Naive B cell (primary cell): ENCODE measurements at regions not wholly inside any gene's neighbourhood (a gene's known extent, or its start where the extent isn't known, plus 50 kb on each side); places are given as distances from the start of the nearest gene placed in this dataset.
"Not testable (repeated sequence)": the region's sequence is repeated elsewhere in the genome, so short reads cannot be mapped to it uniquely, and the experiment has no call there.

Experiments
- ATAC-seq, 2 donors: fragments of 150-1000 bp; cut with Tn5 transposase; 2 replicates each; pipeline ENCODE4 v1.10.0; 2021; ENCODE audit warnings: low read depth in 2 of 2, mild to moderate bottlenecking in 2 of 2, moderate library complexity in 2 of 2
- DNase-seq: peaks from one replicate; pipeline ENCODE4 v3.0.0; 2022
- H3K27ac Mint-ChIP-seq, 6 donors: one replicate each; pipeline ENCODE4 v1.8.0; 2020 to 2022; ENCODE audit warnings: mild to moderate bottlenecking in 6 of 6, mixed read lengths in 6 of 6, moderate library complexity in 5 of 6, inconsistent platforms in 2 of 6
- H3K27me3 Mint-ChIP-seq, 3 donors: one replicate each; pipeline ENCODE4 v1.8.0; 2021 to 2022; ENCODE audit warnings: mixed read lengths in 3 of 3, mild to moderate bottlenecking in 1 of 3
- H3K36me3 Mint-ChIP-seq, 2 donors: one replicate each; pipeline ENCODE4 v1.8.0; 2020 to 2022; ENCODE audit warnings: mixed read lengths in 2 of 2, inconsistent platforms in 1 of 2, mild to moderate bottlenecking in 1 of 2
- H3K4me1 Mint-ChIP-seq, 3 donors: one replicate each; pipeline ENCODE4 v1.8.0; 2020 to 2022; ENCODE audit warnings: mixed read lengths in 3 of 3, inconsistent platforms in 1 of 3, mild to moderate bottlenecking in 1 of 3, moderate library complexity in 1 of 3
- H3K4me3 Mint-ChIP-seq, 8 donors: one replicate each; pipeline ENCODE4 v1.8.0; 2020 to 2022; ENCODE audit warnings: mild to moderate bottlenecking in 8 of 8, mixed read lengths in 8 of 8, moderate library complexity in 8 of 8, inconsistent platforms in 2 of 8
- H3K9me3 Mint-ChIP-seq, 7 donors: one replicate each; pipeline ENCODE4 v1.8.0; 2020 to 2022; ENCODE audit warnings: mixed read lengths in 7 of 7, mild to moderate bottlenecking in 5 of 7, inconsistent platforms in 2 of 7, moderate library complexity in 1 of 7

DNA sequence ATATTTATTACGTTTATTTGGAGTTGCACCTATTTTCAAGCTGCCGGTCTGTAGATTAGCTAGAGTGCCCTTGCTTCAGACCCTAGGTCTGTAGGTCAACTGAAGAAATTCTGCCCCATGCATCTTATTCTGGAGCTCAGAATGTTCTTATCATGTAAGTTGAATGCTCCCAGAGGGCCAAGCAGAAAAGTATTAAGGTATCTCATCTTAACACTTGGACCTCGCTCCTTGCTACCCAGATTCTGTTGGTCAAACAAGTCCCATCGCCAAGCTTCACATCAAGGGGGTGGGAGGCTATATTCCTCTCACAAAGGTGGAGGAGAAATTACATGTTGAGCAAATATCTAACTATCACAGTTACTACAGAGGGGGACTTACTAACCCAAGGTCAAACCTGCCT, 187.7 kb downstream of the C1orf94 start:
- no peak for ATAC-seq
- H3K4me1 Mint-ChIP-seq = no peaks in the 10 kb centered on the region
- DNase-seq = no peak
- peaks cover 7 to 22% (median 14%) of the 10 kb centered on the region in 3 donors for H3K27me3 Mint-ChIP-seq
- H3K4me3 Mint-ChIP-seq = no peak overlapping the region
- H3K36me3 Mint-ChIP-seq = no peaks in the 10 kb centered on the region
- peaks cover under 1 to 10% (median 6%) of the 10 kb centered on the region in 7 donors for H3K9me3 Mint-ChIP-seq
- no peak overlapping the region for H3K27ac Mint-ChIP-seq

DNA sequence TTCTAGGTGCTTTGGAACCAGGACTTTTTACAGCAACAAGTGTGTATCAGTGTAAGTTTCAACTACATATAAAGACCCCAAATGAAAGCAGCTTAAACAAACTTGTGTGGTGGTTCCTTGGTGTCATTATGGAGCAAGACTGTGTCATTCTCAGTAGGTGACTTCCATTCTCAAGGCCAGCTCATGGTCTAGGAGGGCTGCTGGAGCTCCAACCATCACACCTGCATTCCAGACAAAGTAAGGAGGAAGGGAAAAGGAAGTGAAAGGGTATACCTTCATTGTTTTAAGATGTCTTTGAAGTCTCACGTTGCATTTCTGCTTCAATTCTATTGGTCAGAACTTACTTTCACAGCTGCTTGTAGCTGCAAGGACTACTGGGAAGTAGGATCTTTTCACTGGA, 188.6 kb downstream of the C1orf94 start:
- ATAC-seq (no peak), DNase-seq (no peak)
- H3K9me3 Mint-ChIP-seq = peaks cover 0 to 10% (median 6%) of the 10 kb centered on the region in 7 donors
- H3K4me1 Mint-ChIP-seq = no peaks in the 10 kb centered on the region
- H3K27ac Mint-ChIP-seq = no peak overlapping the region
- no peak overlapping the region for H3K4me3 Mint-ChIP-seq
- H3K36me3 Mint-ChIP-seq = no peaks in the 10 kb centered on the region
- peaks cover 5 to 17% (median 13%) of the 10 kb centered on the region in 3 donors for H3K27me3 Mint-ChIP-seq

DNA sequence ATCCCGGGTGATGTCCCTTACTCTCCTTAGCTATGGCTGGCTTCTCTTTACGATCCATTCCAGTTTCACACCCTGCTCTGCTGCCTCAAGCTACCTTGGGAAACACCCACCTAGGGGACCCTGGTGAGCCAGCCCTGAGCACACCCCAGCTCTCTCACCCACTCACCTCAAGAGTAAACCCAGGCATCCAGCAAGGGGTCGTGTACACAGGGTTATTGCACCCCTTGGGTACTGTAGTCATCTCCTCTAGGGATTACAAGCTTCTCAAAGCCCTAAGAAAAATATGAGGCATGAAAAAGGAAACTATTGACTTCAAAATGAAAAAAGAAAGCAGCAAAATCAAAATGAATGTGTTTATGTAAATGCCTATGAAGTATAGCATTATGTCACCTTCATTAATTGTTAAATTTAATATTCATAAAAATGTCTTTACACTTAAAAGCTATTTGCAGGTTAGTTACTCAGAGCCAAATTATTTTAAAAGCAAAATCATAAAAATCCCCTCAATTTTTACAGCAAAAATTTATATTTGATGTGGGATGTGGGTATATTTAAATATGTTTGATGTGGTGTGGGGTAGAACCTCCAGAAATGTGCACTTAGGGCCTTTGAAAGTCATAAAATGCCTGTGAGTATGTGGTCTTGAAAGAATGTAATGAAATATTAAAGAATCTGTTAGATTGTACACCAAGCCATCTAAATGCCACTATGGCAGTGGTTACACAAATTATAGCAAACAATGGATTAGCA, 190.3 kb downstream of the C1orf94 start:
- no peak overlapping the region for H3K27ac Mint-ChIP-seq
- peaks cover 5 to 19% (median 10%) of the 10 kb centered on the region in 3 donors for H3K27me3 Mint-ChIP-seq
- ATAC-seq (no peak), DNase-seq (no peak)
- no peaks in the 10 kb centered on the region for H3K4me1 Mint-ChIP-seq
- no peaks in the 10 kb centered on the region for H3K36me3 Mint-ChIP-seq
- no peak overlapping the region for H3K4me3 Mint-ChIP-seq
- H3K9me3 Mint-ChIP-seq = peaks cover 0 to 10% (median 6%) of the 10 kb centered on the region in 7 donors

DNA sequence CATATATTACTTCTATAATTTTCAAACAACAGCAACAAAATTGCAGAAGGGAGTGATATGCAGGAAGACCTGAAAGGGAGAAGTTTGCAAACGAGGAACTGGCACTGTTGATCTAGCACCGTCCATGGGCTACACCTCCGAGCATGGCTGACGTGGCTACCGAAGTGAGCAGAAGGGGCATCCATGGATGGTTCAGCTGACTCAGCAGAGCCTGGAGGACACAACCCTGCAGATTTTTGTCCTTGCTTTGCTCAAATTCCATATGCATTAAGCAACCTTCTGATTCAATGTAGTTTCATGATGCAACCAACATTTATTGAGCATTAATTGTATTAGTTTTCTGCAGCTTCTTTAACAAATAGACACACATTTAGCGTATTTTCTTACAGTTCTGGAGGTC, 191.2 kb downstream of the C1orf94 start:
- Mint-ChIP-seq H3K4me3 (no peak overlapping the region), H3K27me3 (peaks cover 0 to 21% (median 19%) of the 10 kb centered on the region in 3 donors), H3K36me3 (no peaks in the 10 kb centered on the region), H3K9me3 (peaks cover 0 to 10% (median 5%) of the 10 kb centered on the region in 7 donors), H3K27ac (no peak overlapping the region), H3K4me1 (no peaks in the 10 kb centered on the region)
- DNase-seq (no peak), ATAC-seq (no peak)

DNA sequence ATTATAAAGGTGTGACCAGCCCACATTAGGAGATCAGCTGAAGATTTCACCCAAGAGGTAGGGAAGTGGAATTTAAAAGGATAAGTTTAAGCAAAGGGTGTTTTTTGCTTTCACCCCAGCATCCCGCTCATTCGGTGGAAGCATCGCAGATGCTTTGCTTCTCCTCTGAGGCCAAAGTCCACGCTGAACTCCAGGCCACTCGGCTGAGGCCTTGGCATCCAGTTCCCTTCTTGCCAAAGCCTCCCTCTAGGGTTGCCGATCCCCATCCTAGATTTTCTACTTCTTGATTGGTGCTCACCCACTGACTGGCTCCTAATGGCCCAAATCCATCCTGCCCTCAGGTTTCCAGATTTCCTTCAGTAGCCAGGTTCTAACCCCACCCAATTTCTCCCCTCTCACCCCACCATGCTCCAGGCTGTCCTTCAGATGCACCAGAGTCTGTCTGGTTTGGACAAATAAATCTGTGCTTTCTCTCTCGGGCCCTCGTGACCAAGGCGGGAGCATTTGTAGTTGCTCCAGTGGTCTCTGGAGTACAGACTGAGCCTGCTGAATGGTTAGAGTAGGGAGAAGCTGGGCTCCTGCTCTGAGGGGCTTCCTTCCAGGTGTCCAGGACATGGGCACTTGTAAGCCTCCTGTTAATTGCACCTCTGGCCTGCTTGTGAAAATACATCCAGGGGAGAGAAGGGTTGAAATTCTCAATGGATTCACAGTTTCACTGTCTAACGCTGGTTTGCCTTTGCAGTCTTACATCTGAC, 193.2 kb downstream of the C1orf94 start:
- no peak for ATAC-seq
- Mint-ChIP-seq H3K9me3 (peaks cover 0 to 9% (median 1%) of the 10 kb centered on the region in 7 donors), H3K4me1 (no peaks in the 10 kb centered on the region), H3K27me3 (peaks cover 5 to 12% (median 11%) of the 10 kb centered on the region in 3 donors), H3K36me3 (no peaks in the 10 kb centered on the region), H3K4me3 (no peak overlapping the region), H3K27ac (no peak overlapping the region)
- DNase-seq = no peak

DNA sequence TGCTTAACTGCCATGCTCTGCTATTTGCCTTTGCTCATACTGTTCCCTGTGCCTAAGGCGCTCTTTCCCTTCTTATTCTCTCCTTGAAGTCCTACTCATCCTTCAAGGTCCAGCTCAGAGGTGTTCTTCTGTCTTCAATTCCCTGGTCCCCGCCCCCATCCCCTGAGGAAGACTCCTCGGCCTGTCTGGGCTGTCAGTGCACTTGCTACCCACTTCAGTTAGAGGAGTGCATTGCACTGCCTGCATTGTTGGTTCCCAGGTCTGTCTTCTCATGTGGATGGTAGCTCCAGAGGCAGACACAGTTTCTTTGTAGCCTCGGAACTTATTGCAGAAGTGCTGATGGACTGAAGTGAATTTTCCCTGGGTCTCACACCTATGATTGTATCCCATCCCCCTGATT, 194.0 kb downstream of the C1orf94 start:
- Mint-ChIP-seq H3K4me1 (no peaks in the 10 kb centered on the region), H3K27ac (peak overlapping the region in 1 of 6 donors; percentile 46), H3K4me3 (no peak overlapping the region), H3K27me3 (peaks cover 5 to 12% (median 11%) of the 10 kb centered on the region in 3 donors), H3K9me3 (peaks cover 0 to under 1% (median 0%) of the 10 kb centered on the region in 7 donors), H3K36me3 (no peaks in the 10 kb centered on the region)
- ATAC-seq (no peak), DNase-seq (no peak)

DNA sequence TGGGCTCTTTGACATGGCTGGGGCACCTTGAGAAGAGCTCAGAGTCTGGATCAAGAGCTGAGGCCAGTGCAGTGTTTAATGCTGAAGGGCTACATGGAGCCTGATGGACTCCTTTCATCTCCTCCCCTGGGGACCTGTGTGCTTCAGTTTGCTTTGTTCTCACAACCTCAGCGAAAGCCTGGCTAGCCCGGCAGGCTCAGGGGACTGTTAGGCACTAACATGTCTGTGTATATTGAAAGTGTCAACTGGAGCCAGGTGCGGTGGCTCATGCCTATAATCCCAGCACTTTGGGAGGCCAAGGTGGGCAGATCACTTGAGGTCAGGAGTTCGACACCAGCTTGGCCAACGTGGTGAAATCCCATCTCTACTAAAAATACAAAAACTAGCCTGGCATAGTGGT, 194.5 kb downstream of the C1orf94 start:
- H3K27me3 Mint-ChIP-seq = peaks cover 8 to 16% (median 15%) of the 10 kb centered on the region in 3 donors
- not testable (repeated sequence) for H3K4me1 Mint-ChIP-seq, H3K9me3 Mint-ChIP-seq, DNase-seq, H3K4me3 Mint-ChIP-seq, H3K36me3 Mint-ChIP-seq, ATAC-seq, H3K27ac Mint-ChIP-seq

DNA sequence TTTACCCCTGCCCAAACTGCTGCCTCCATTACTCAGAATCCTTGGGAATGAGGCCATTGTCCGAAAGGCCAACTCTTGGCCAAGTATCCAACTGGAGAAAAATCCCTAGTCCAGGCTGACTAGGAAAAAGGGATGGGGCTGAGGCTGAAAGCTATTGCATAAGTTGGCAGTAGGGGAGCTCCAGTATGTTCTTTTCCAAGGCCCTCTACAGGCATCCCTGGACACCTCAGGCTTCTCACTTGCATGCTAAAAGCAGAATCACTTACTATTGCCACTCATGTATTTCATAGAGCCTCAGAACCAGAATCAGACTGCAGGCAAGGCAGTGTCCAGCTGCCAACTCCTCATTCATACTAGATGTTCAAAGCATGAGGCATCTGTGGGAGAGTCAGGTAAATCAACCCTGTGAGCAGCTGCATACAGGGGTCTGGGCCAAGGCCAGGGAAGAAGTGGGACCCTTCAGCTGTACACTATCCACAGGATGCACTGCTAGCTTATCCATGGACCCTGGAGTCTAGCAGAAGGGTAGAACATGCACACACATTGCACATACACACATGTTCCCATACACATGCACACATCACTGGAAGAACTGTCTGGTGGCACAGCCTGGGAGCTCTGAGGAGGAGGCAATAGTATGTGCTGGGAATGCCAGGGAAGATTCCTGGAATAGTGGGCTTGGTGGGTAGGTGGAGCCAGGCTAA, 195.3 kb downstream of the C1orf94 start:
- ATAC-seq = no peak
- no peaks in the 10 kb centered on the region for H3K4me1 Mint-ChIP-seq
- no peak overlapping the region for H3K4me3 Mint-ChIP-seq
- H3K36me3 Mint-ChIP-seq = no peaks in the 10 kb centered on the region
- H3K9me3 Mint-ChIP-seq = no peaks in the 10 kb centered on the region
- peaks cover 12 to 24% (median 19%) of the 10 kb centered on the region in 3 donors for H3K27me3 Mint-ChIP-seq
- DNase-seq = no peak
- H3K27ac Mint-ChIP-seq = no peak overlapping the region

DNA sequence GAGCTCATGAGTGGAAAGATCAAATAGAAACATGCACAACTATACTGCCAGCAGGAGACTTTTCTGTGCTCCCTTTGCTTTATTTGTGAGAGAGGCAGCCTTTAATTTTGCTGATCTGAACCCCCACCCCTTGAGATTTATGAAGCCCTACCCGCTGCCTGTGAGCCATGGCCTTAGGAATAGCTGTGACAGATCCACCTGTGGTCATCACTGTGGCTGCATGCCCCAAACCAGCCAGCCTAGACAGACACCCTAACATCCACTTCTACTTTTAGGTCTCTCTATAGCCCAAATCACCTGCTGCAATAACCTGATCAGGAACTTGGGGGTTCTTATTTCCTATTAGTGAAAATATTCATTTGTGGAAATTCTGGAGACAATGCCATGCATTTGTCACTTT, 196.2 kb downstream of the C1orf94 start:
- peaks cover 14 to 34% (median 24%) of the 10 kb centered on the region in 3 donors for H3K27me3 Mint-ChIP-seq
- H3K4me1 Mint-ChIP-seq = no peaks in the 10 kb centered on the region
- H3K4me3 Mint-ChIP-seq = no peak overlapping the region
- no peak overlapping the region for H3K27ac Mint-ChIP-seq
- no peak for ATAC-seq
- DNase-seq = no peak
- H3K36me3 Mint-ChIP-seq = no peaks in the 10 kb centered on the region
- peaks cover 0 to 4% (median 0%) of the 10 kb centered on the region in 7 donors for H3K9me3 Mint-ChIP-seq

DNA sequence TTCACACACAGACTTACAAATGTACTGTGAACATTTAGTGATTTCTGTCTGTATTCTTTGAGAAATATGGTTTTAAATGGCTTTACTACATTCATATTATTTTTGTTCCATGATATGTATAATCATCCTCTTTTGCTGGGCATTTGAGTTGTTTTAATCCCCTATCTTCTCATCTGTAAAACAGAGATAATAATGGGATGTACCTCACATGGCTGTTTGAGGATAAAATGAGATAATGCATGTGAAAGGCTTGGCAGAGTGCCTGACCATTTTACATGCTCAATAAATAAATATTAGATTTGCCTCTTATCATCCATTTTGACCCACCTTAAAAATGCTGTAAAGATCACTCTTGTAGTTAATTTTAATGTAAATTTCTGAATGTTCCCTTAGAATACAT, 197.2 kb downstream of the C1orf94 start:
- ATAC-seq (no peak), DNase-seq (no peak)
- Mint-ChIP-seq H3K36me3 (no peaks in the 10 kb centered on the region), H3K9me3 (peaks cover 0 to 4% (median 0%) of the 10 kb centered on the region in 7 donors), H3K27me3 (peaks cover 17 to 39% (median 31%) of the 10 kb centered on the region in 3 donors), H3K4me3 (no peak overlapping the region), H3K27ac (no peak overlapping the region), H3K4me1 (no peaks in the 10 kb centered on the region)

DNA sequence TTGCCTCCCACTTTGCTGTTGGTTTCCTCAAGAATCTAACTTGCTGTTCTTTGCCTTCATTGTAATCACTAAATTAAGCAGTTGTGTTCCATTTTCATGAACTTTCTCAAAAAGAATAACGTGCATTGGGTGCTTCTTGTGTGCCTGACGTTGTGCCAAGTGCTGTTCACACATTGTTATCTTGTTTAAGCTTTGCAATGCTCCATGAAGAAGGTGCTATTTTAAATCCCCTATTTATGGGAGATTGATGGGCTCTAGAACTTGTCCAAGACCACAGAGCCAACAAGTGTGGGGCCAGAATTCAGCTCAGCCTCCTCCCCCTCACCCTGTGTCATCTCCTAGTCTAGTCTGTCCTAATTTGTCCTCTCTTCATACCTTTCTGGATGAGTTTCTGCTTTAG, 199.8 kb downstream of the C1orf94 start:
- Mint-ChIP-seq H3K36me3 (no peaks in the 10 kb centered on the region), H3K4me3 (no peak overlapping the region), H3K9me3 (peaks cover 0 to 4% (median 0%) of the 10 kb centered on the region in 7 donors), H3K27me3 (peaks cover 31 to 60% (median 34%) of the 10 kb centered on the region in 3 donors), H3K4me1 (no peaks in the 10 kb centered on the region), H3K27ac (no peak overlapping the region)
- DNase-seq (no peak), ATAC-seq (no peak)

DNA sequence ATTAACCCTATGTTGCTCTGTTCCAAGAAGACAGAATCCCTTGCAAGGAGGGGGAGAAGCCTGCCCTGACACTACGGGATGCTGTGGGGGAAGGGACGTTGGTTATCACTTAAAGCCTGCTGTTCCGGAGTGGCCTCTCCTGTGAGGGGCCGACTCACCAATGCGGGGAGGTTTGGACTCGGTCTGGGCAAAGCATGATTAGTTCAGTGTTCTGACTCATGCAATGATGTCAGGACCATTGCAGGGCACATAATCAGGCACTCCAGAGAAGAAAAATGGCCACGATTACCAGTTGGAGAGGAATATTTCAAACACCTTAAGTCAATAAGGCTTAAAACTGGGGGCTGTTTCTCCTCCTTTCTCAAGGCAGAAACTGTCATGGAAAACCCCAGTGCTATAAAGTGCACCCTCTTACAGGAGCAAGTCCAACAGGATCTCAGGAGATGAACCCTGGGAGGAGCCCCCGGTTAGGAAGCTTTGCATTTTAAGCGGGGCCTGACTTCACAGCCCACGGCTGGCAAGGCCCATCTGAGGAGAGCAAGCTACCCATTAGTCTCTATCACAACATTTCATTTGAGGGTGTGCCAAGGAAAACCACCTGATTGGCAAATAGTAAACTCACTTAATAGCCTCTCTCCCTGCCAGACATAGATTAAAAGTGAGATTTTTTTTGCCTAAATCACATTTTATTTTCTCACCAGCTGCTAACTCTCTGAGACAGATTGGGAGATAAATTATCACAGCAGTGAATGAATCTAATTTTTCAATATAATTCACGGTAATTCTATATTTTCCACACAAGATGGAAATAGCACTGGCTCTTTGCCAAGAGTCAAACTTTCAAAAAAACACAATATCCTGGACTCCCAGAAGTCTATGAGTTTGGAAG, 202.5 kb downstream of the C1orf94 start:
- no peaks in the 10 kb centered on the region for H3K4me1 Mint-ChIP-seq
- no peak for DNase-seq
- H3K4me3 Mint-ChIP-seq = no peak overlapping the region
- no peaks in the 10 kb centered on the region for H3K36me3 Mint-ChIP-seq
- H3K27ac Mint-ChIP-seq = no peak overlapping the region
- H3K9me3 Mint-ChIP-seq = peaks cover 0 to 4% (median 0%) of the 10 kb centered on the region in 7 donors
- H3K27me3 Mint-ChIP-seq = peaks cover 31 to 50% (median 41%) of the 10 kb centered on the region in 3 donors
- no peak for ATAC-seq

DNA sequence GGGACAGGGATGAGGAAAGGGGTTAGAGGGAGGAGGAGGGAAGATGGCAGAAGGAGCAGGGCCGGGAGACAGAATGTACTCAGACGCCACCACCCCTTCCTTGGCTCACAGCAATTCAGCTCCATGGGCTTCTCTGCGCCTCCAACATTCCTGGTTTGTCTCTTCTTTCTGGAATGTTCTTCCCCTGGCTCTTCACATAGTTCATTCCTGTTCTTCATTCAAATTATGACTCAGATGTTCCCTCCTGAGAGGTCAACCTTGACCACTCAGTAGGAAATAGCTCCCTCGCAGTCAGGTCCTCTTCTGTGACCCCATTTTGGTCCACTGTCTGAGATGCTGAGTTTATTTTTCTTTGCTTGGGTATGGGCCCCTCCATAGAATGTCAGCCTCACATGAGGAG, 203.2 kb downstream of the C1orf94 start:
- H3K27me3 Mint-ChIP-seq = peaks cover 30 to 50% (median 41%) of the 10 kb centered on the region in 3 donors
- ATAC-seq = no peak
- no peaks in the 10 kb centered on the region for H3K36me3 Mint-ChIP-seq
- no peak for DNase-seq
- peaks cover 0 to 4% (median 0%) of the 10 kb centered on the region in 7 donors for H3K9me3 Mint-ChIP-seq
- H3K4me1 Mint-ChIP-seq = no peaks in the 10 kb centered on the region
- H3K4me3 Mint-ChIP-seq = no peak overlapping the region
- no peak overlapping the region for H3K27ac Mint-ChIP-seq
